Cerebellar nuclear complex (tissue), 1 donor: ENCODE measurements at regions not wholly inside any gene's neighbourhood (a gene's known extent, or its start where the extent isn't known, plus 50 kb on each side); places are given as distances from the start of the nearest gene placed in this dataset.
A peak's percentile ranks its signal among the peaks of the same experiment; 100 is the strongest.

ENCODE experiments used
- DNase-seq, 2 experiments: peaks; one replicate each; lab custom pipeline; 2025; lab: John Stamatoyannopoulos, UW

DNA sequence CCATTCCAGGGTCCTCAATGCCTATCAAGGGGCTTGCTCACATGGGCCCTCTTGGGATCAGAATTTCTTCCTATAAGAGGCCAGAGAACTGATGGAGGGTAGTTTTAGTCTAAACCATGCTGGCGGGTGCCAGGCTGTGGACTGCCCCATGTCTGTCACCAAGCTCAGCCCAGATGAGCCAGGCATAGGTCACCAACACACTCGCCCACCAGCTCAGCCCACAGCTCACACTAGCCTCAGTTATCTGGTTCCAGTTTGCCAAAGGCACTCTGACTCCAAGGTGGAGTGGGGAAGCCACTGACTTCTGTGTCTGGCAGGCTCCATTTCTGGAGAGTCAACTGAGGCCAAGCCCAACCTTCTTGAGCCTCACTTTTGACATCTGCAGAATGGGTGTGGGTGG is 50.7 kb upstream of the INSYN1 start:
- DNase-seq = no peak

GRCh38 chr15:73805504-73806089 is 52.4 kb upstream of the INSYN1 start:
- DNase-seq = no peak

- DNase-seq = no peak
These were observed 53.7 kb upstream of the INSYN1 start for GRCh38 chr15:73806698-73807483.

DNA sequence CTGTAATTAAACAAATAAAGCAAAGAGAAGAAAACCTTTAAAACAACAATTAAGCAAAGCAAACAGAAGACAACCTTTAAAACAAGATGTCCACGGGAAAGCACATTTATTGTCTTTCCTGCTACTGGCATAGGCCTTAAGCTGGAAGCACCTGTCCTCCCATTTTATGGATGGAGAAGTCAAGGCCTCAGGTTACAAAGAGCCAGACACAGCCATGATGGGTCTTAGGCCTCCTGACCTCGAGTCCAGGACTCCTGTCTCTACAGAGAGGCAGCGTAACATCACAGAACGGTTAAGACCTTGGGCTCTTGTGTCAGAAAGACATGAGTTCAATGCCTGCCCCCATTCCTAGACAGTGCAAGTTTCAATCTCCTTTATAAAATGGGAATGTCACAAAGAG is 54.7 kb upstream of the INSYN1 start:
- DNase-seq = no peak

DNA sequence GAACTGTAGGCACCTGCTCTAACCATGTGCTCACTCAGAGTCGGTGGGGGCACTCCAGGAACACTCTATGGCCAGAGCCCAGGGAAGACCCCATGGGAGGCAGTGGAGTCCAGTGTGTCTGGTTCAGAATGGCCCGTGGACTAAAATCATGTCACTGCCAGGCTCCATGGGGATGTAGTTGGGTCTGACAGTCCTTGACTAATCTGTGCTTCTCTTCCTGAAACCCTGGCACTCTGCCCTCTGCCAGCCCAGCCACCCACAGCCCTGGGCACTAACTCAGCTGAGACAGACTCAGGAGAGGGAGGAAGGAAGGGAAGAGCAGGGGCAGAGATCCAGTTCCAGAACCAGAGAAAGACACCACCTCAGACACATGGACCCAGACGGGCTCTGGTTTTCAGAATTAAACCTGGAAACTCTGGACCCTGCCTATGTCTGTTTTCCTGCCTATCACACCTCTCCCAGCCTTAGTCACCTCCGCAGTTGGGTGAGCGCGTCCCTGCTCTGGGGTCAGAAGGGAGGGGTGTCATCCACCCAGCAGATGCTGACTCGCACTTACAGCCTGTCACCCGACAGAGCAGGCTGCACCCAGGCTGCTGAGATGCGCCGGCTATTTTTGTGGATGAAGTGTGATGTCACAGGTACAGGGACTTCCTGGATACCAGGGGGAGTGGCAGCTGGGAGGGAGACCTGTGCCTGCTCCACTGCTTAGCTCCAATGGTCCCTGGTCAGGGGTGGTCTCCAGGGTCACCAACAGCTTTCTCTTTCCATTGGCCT is 56.8 kb upstream of the INSYN1 start:
- DNase-seq = no peak

- DNase-seq = peak in 1 of 2 experiments; percentile 91
These were observed 59.8 kb upstream of the INSYN1 start for GRCh38 chr15:73812806-73813465.

GRCh38 chr15:73813589-73813988 is 59.8 kb upstream of the TBC1D21 start:
- DNase-seq = no peak

DNA sequence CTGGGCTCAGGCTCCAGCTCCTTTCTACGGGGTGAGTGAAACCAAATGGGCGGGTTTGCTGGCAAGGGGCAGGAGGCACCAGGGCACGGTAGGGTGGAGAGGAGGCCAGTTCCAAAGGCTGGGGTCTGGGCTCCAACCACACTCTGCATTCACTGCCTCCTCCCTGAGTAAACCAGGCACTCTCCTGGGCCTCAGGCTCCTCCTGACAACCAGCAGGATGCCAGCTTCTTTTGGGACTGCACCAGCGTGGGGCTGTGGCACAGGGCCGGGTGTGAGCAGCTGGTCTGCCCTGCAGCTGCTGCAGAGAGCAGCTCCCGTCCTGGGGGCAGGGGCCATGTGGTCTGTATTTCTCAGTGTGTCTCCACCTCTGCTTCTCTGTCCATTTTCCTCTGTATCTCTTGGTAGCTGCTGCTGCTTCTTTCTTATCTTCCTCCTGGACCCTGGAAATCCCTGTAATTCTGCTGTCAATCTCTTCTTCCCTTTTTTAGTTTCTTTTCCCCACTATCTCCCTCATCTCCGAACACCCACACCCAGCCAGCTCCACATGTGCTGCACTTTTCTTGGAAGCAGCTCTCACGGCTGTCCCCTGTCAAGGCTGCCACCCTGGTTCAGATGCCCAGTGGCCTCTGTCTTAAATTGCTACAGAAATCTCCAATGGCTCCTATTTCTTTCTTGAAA is 54.9 kb upstream of the TBC1D21 start:
- no peak for DNase-seq

DNA sequence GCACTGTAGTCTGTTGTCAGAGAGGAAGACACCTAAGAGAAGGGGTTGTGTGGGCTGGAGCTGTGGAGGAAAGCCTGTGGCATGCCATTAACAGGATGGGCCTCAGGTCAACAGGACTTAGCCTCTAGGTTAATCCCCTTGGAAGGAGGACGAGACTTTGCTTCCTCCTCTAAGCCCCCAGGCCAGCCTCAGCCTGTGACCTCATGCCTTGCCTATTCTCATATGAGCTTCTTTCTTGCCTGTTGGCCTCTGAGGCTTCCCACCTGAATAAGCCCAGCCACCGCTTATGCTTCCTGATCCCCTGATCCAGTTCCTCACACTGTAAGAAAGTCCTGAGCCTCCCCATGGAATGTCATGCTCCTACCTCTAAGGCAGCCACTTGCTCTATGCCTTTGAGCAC is 52.2 kb upstream of the TBC1D21 start:
- no peak for DNase-seq

DNA sequence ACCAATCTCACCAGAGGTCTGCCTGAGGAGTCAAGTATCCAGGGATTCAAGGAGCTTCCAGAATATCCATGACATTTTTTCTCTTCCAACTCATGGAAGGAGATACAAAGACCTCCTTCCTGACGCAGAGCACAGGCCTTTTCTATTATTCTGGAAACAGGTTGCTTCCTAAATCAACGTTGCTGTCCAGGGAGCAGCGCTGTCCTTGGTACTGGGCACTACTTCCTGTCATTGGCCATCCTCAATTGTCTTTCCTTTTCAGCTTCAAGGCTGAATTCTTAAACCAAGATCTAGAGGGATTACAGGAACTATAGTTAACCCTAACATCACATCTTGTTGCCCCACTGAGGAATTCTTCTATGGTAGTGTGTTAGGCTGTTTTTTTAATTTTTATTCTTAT is 50.4 kb upstream of the TBC1D21 start:
- no peak for DNase-seq
